Gastrocnemius medialis (tissue), 4 donors: ENCODE measurements at regions not wholly inside any gene's neighbourhood (a gene's known extent, or its start where the extent isn't known, plus 50 kb on each side); places are given as distances from the start of the nearest gene placed in this dataset.

ENCODE experiments used
- ATAC-seq, 2 donors: fragments of 150-250 bp; one replicate each; pipeline ENCODE4 v1.9.1; 2016
- DNase-seq, 2 donors: peaks; one replicate each; pipeline ENCODE4 v3.0.0-alpha.2; 2019
- H3K27ac ChIP-seq, 4 donors: fragments of 200-600 bp; sonication (generic); 1 replicate in 1 of 4; 2 replicates in 3 of 4; pipeline ENCODE4 v1.5.1; 2016 to 2018; ENCODE audit warnings: mild to moderate bottlenecking in 2 of 4, moderate library complexity in 1 of 4
- H3K27me3 ChIP-seq, 3 donors: fragments of 200-600 bp; sonication (generic) in 2 of 3; 1 replicate in 1 of 3; 2 replicates in 2 of 3; pipeline versions ENCODE4 v1.5.1 to v1.6.0; 2016 to 2019; ENCODE audit warnings: mild to moderate bottlenecking in 1 of 3, moderate library complexity in 1 of 3
- H3K36me3 ChIP-seq, 2 donors: fragments of 200-600 bp; sonication (generic) in 1 of 2; one replicate each; pipeline ENCODE4 v1.5.1; 2017 to 2018
- H3K4me1 ChIP-seq, 2 donors: fragments of 200-600 bp; sonication (generic) in 1 of 2; one replicate each; pipeline ENCODE4 v1.5.1; 2016 to 2017; ENCODE audit warnings: mild to moderate bottlenecking in 2 of 2
- H3K4me3 ChIP-seq, 4 donors: fragments of 200-600 bp; sonication (generic) in 3 of 4; 1 replicate in 1 of 4; 2 replicates in 3 of 4; pipeline ENCODE4 v1.5.1; 2016 to 2019; ENCODE audit warnings: mild to moderate bottlenecking in 2 of 4
- H3K9me3 ChIP-seq, 3 donors: fragments of 200-600 bp; sonication (generic) in 2 of 3; 1 replicate in 1 of 3; 2 replicates in 2 of 3; pipeline ENCODE4 v1.5.1; 2016 to 2019
- POLR2A ChIP-seq, 2 donors: fragments of 450-650 bp; IDR thresholded peaks; one replicate each; pipeline ENCODE4 v1.6.1; 2017; ENCODE audit warnings: antibody characterized with exemption in 2 of 2, mild to moderate bottlenecking in 2 of 2, moderate library complexity in 2 of 2
- in situ Hi-C, 4 donors: fragments of 200-750 bp; cut with MboI; loops; one replicate each; pipeline versions ENCODE4 v1.15.0 to v1.8.0; 2017; ENCODE audit warnings: low sequenced_read_pairs in 4 of 4
- intact Hi-C: fragments of 100-400 bp; cut with DNase I; formaldehyde crosslinking; loops from one replicate; pipeline ENCODE4 v1.15.1; 2023; ENCODE audit warnings: low total_unique reads
- TF ChIP-seq, protein P1 (sequence below), 5 experiments: fragments of 450-650 bp in 3 of 5; fragments of 200-600 bp in 2 of 5; sonication (generic) in 2 of 5; IDR thresholded peaks in 4 of 5; conservative IDR thresholded peaks in 1 of 5; 1 replicate in 4 of 5; 2 replicates in 1 of 5; pipeline ENCODE4 v1.5.1; 2016 to 2019; ENCODE audit warnings: antibody characterized with exemption in 5 of 5, mild to moderate bottlenecking in 3 of 5, moderate library complexity in 3 of 5

- no peaks in the 10 kb centered on the region for H3K27me3 ChIP-seq
- TF ChIP-seq, protein P1, sequence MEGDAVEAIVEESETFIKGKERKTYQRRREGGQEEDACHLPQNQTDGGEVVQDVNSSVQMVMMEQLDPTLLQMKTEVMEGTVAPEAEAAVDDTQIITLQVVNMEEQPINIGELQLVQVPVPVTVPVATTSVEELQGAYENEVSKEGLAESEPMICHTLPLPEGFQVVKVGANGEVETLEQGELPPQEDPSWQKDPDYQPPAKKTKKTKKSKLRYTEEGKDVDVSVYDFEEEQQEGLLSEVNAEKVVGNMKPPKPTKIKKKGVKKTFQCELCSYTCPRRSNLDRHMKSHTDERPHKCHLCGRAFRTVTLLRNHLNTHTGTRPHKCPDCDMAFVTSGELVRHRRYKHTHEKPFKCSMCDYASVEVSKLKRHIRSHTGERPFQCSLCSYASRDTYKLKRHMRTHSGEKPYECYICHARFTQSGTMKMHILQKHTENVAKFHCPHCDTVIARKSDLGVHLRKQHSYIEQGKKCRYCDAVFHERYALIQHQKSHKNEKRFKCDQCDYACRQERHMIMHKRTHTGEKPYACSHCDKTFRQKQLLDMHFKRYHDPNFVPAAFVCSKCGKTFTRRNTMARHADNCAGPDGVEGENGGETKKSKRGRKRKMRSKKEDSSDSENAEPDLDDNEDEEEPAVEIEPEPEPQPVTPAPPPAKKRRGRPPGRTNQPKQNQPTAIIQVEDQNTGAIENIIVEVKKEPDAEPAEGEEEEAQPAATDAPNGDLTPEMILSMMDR (IDR thresholded peaks at IDR 0.05 in 4 of 5, conservative IDR thresholded peaks at IDR 0.05 in 1 of 5) = no peak
- no peak for TF ChIP-seq POLR2A (IDR thresholded peaks at IDR 0.05)
- peak overlapping the region in 3 of 4 donors; percentile 30 to 59 (median 51) for H3K27ac ChIP-seq
- intact Hi-C loops (no loop called here), in situ Hi-C loops (loop anchor here in 2 of 4 donors (25.0 kb wide), 2 partner anchors 89 to 189 kb away; partner anchors contain the start of gene TSPAN7 (in 1 of the 2))
- no peak overlapping the region for H3K4me3 ChIP-seq
- no peaks in the 10 kb centered on the region for H3K36me3 ChIP-seq
- H3K4me1 ChIP-seq = no peaks in the 10 kb centered on the region
- DNase-seq (no peak), ATAC-seq (peak in 1 of 2 donors; percentile 89)
- no peaks in the 10 kb centered on the region for H3K9me3 ChIP-seq
These were observed 87.6 kb upstream of the TSPAN7 start for GRCh38 chrX:38473701-38474100.

DNA sequence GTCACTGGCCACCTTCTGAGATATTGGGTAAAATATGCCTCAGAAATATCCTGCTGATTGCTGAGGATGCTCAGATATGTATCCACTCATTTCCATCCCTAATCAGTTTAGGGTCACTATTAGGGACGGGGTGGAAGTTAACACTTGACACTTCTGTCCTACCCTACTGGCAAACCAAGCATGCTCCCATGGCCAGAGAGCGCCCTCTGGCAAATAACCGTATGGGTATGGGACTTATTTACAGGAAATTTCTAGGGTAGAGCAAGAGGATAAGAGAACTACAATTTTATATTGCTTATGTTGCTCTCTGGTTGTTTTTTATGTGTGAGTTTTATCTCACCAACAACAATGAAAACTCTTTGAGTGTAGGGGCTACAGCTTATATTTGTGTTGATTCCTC is 86.8 kb upstream of the TSPAN7 start:
- H3K9me3 ChIP-seq = no peaks in the 10 kb centered on the region
- in situ Hi-C loops = loop anchor here in 2 of 4 donors (25.0 kb wide), 2 partner anchors 88 to 188 kb away; partner anchors contain the start of gene TSPAN7 (in 1 of the 2)
- ATAC-seq = no peak

GRCh38 chrX:38482183-38482582 is 79.2 kb upstream of the TSPAN7 start:
- in situ Hi-C loops (no loop called here), intact Hi-C loops (no loop called here)
- ATAC-seq (no peak), DNase-seq (no peak)
- Histone ChIP-seq H3K27me3 (no peaks in the 10 kb centered on the region), H3K4me3 (no peak overlapping the region), H3K4me1 (no peaks in the 10 kb centered on the region), H3K9me3 (no peaks in the 10 kb centered on the region), H3K36me3 (no peaks in the 10 kb centered on the region), H3K27ac (no peak overlapping the region)
- TF ChIP-seq, protein P1 (IDR thresholded peaks at IDR 0.05 in 4 of 5, conservative IDR thresholded peaks at IDR 0.05 in 1 of 5) = no peak
- TF ChIP-seq POLR2A (IDR thresholded peaks at IDR 0.05) = no peak

More for the DNA sequence above, 86.8 kb upstream of the TSPAN7 start:
- intact Hi-C loops = no loop called here
- H3K36me3 ChIP-seq = no peaks in the 10 kb centered on the region
- no peak for TF ChIP-seq POLR2A (IDR thresholded peaks at IDR 0.05)
- TF ChIP-seq, protein P1 (IDR thresholded peaks at IDR 0.05 in 4 of 5, conservative IDR thresholded peaks at IDR 0.05 in 1 of 5) = no peak
- H3K27me3 ChIP-seq = no peaks in the 10 kb centered on the region
- DNase-seq = no peak
- H3K27ac ChIP-seq = peak overlapping the region in 3 of 4 donors; percentile 30 to 59 (median 51)
- H3K4me3 ChIP-seq = no peak overlapping the region
- H3K4me1 ChIP-seq = no peaks in the 10 kb centered on the region

DNA sequence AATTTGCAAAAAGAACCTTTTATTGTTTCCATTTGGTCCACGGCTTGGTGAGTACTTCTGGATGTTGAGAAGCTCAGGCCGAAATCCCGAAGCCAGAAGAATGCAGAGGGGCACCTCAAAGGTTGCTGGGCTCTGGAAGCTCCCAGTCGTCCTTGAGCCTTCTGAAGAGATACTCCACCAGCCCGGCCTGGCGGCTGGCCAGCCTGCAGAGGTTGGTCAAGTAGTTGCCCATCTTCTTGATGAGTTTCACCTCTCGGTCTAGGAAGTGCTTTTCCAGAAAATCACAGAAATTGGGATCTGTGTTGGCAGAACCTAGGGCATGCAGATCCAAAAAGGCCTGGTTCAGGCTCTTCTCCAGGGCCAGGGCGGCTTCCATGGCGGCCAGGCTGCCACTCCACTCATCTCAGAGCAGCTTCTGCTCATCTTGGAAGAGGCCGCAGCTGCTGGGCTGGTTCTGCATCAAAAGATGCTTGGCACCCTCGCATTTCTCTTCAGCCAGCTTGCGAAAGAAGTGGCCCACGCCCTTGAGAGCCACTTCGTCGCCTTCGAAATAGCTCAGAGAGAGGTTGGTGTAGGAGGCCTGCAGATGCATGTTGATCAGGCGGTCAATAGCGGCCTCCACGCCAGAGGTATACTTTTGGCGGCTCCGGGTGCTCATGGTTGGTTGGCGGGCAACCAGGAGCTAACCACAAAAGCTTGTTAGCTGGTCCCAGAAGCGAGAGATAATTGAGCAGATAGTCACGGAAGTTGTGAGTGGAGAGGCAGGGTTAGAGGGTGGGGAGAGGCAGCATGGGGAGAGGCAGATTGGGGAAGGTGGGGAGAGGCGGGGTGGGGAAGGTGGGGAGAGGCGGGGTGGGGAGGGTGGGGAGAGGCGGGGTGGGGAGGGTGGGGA is 76.5 kb upstream of the TSPAN7 start:
- no peak overlapping the region for H3K27ac ChIP-seq
- in situ Hi-C loops (no loop called here), intact Hi-C loops (no loop called here)
- no peaks in the 10 kb centered on the region for H3K27me3 ChIP-seq
- TF ChIP-seq POLR2A (IDR thresholded peaks at IDR 0.05) = no peak
- TF ChIP-seq, protein P1 (IDR thresholded peaks at IDR 0.05 in 4 of 5, conservative IDR thresholded peaks at IDR 0.05 in 1 of 5) = no peak
- no peaks in the 10 kb centered on the region for H3K4me1 ChIP-seq
- DNase-seq (no peak), ATAC-seq (no peak)
- no peak overlapping the region for H3K4me3 ChIP-seq
- H3K36me3 ChIP-seq = no peaks in the 10 kb centered on the region
- no peaks in the 10 kb centered on the region for H3K9me3 ChIP-seq
